ENCODE measurements at regions not wholly inside any gene's neighbourhood (a gene's known extent, or its start where the extent isn't known, plus 50 kb on each side); places are given as distances from the start of the nearest gene placed in this dataset.

DNA sequence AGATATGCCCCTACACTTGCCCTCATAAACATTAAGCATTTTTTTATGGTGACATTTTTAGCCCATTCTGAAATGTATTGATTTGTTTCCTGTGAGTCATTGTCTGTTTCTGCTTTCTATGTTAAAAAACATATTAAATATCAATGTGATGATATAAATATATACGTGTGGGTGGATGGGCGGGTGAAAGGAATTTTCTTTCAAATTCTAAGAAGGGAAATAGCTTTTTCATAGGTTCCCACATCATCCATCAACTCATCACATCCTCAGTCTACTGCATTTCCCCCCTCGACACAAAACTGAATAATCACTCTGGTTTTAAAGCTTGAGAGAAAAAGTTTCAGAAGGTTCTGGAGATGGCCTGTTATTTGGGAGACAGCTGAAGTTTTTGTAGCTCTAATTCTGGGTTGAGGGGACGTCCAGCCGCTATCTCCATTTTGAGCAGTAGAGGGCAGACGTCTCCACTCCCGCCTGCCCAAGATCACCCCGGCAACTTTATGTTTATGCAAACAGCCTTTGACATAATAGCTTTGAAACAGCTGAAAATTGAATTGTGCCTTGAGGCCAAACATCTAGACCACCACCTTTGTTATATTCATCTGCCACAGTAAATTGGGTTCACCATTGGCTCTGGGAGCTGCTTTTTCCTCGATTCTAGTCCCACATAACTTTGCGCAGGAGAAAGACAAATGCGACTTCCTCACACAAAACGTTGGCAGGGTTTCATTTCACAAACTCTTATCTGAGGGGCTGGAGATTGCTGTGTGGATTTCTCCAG is 216.2 kb upstream of the CLINT1 start:
- peak overlapping the region; percentile 66 for H3K27ac ChIP-seq (ENCODE audit: low read length)
- peaks cover 9% of the 10 kb centered on the region for H3K4me1 ChIP-seq (ENCODE audit: control insufficient read depth, low read depth, low read length)
- no peaks in the 10 kb centered on the region for H3K27me3 ChIP-seq (ENCODE audit: control insufficient read depth, insufficient read depth, low read length)
- H3K36me3 ChIP-seq (ENCODE audit: control insufficient read depth, low read depth, low read length): no peaks in the 10 kb centered on the region
- H3K4me3 ChIP-seq (ENCODE audit: low read length): no peak overlapping the region
- H3K9ac ChIP-seq (ENCODE audit: low read length): peak overlapping the region; percentile 46
- no peaks in the 10 kb centered on the region for H3K9me3 ChIP-seq (ENCODE audit: control insufficient read depth, low read depth, low read length)

GRCh38 chr5:158074597-158074991 is 215.6 kb upstream of the CLINT1 start:
- no peak overlapping the region for H3K9ac ChIP-seq (ENCODE audit: low read length)
- H3K9me3 ChIP-seq (ENCODE audit: control insufficient read depth, low read depth, low read length): no peaks in the 10 kb centered on the region

GRCh38 chr5:158070859-158071258 is 211.9 kb upstream of the CLINT1 start:
- Histone ChIP-seq H3K27ac (ENCODE audit: low read length) (no peak overlapping the region), H3K9ac (ENCODE audit: low read length) (no peak overlapping the region), H3K9me3 (ENCODE audit: control insufficient read depth, low read depth, low read length) (no peaks in the 10 kb centered on the region), H3K36me3 (ENCODE audit: control insufficient read depth, low read depth, low read length) (no peaks in the 10 kb centered on the region), H3K4me3 (ENCODE audit: low read length) (no peak overlapping the region), H3K27me3 (ENCODE audit: control insufficient read depth, insufficient read depth, low read length) (no peaks in the 10 kb centered on the region), H3K4me1 (ENCODE audit: control insufficient read depth, low read depth, low read length) (peaks cover 6% of the 10 kb centered on the region)

More at GRCh38 chr5:158074597-158074991, 215.6 kb upstream of the CLINT1 start:
- no peak overlapping the region for H3K4me3 ChIP-seq (ENCODE audit: low read length)
- H3K27ac ChIP-seq (ENCODE audit: low read length): no peak overlapping the region
- H3K27me3 ChIP-seq (ENCODE audit: control insufficient read depth, insufficient read depth, low read length): no peaks in the 10 kb centered on the region
- no peaks in the 10 kb centered on the region for H3K36me3 ChIP-seq (ENCODE audit: control insufficient read depth, low read depth, low read length)
- H3K4me1 ChIP-seq (ENCODE audit: control insufficient read depth, low read depth, low read length): peaks cover 6% of the 10 kb centered on the region

DNA sequence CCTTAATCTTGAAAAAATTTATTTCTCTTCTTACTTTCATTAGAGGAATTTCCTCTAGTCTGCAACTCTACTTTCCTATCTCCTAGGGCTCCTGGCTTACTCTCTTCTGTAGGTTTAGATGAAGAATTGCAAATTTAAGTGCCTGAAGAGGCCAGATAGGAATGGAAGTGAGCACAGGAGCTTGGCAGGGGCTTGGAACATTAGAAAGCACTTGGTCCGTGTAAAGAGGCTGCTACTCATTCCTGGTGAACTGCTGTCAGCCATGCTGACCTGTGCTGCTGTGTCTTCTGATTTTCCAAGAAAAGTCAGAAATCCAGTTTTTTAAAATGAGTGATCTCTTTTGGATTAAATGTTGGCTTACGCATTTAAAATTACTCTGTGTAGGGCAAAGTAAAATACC is 210.9 kb upstream of the CLINT1 start:
- Histone ChIP-seq H3K36me3 (ENCODE audit: control insufficient read depth, low read depth, low read length) (no peaks in the 10 kb centered on the region), H3K27me3 (ENCODE audit: control insufficient read depth, insufficient read depth, low read length) (no peaks in the 10 kb centered on the region), H3K4me3 (ENCODE audit: low read length) (no peak overlapping the region), H3K27ac (ENCODE audit: low read length) (no peak overlapping the region), H3K9ac (ENCODE audit: low read length) (no peak overlapping the region), H3K4me1 (ENCODE audit: control insufficient read depth, low read depth, low read length) (no peaks in the 10 kb centered on the region), H3K9me3 (ENCODE audit: control insufficient read depth, low read depth, low read length) (no peaks in the 10 kb centered on the region)

DNA sequence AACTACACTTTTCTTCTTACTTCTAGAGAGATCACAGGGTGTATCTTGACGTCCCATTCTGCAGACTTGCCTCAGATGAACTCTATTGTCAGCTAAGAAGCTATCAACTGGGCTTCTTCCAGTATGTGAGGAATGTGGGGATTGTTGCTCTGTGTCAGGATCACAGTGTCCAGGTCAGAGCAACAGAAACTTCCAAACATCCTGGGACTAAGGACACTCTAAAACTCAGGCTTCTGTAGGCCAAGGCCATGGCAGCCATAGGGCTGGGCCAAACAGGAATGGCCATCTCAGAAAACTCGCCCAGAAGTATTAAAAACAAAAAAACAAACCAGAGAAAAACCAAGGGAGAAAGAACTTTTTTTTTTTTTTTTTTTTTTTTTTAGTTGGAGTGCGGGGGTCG is 210.0 kb upstream of the CLINT1 start:
- no peak overlapping the region for H3K9ac ChIP-seq (ENCODE audit: low read length)
- H3K4me3 ChIP-seq (ENCODE audit: low read length): no peak overlapping the region
- no peaks in the 10 kb centered on the region for H3K4me1 ChIP-seq (ENCODE audit: control insufficient read depth, low read depth, low read length)
- no peaks in the 10 kb centered on the region for H3K36me3 ChIP-seq (ENCODE audit: control insufficient read depth, low read depth, low read length)
- no peak overlapping the region for H3K27ac ChIP-seq (ENCODE audit: low read length)
- no peaks in the 10 kb centered on the region for H3K27me3 ChIP-seq (ENCODE audit: control insufficient read depth, insufficient read depth, low read length)
- no peaks in the 10 kb centered on the region for H3K9me3 ChIP-seq (ENCODE audit: control insufficient read depth, low read depth, low read length)

- Histone ChIP-seq H3K9me3 (ENCODE audit: control insufficient read depth, low read depth, low read length) (no peaks in the 10 kb centered on the region), H3K9ac (ENCODE audit: low read length) (no peak overlapping the region), H3K27me3 (ENCODE audit: control insufficient read depth, insufficient read depth, low read length) (no peaks in the 10 kb centered on the region), H3K4me1 (ENCODE audit: control insufficient read depth, low read depth, low read length) (no peaks in the 10 kb centered on the region), H3K36me3 (ENCODE audit: control insufficient read depth, low read depth, low read length) (no peaks in the 10 kb centered on the region), H3K4me3 (ENCODE audit: low read length) (no peak overlapping the region), H3K27ac (ENCODE audit: low read length) (no peak overlapping the region)
These were observed 207.1 kb upstream of the CLINT1 start for GRCh38 chr5:158066076-158066475.

DNA sequence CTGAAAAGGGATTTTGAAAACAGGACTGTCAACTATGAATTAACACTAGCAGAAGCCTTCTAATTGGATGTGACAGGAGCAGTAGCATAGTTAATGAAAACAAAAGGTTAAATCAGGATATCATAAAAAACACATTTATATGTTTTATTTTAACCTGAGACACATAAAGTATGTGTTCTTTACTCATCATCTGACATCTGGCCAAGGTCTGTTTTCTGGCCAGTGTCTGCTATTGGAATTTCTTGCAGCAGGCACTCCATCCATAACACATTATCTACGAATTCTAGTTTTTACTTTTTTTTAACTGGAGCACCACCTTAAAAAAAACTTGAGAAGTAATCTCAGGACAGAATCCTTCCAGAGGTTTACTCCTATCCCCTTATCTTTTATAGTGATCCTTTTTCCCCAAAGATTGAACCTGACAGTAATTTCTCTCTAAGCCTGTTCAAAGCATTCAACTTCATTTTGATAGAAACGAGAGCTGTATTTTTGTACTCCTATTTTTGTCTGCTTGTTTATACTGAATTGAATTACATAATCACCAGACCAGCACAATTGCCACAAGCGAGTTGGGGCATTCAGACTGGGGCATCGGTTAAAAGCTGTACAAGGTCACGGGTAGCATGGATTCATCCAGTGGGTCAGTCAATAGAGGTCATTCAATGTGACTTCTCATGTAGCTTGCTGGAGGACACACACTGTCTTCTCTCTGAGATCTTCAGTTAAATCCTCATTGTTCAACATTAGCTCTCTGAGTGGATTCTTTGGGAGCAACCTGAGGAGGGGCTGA is 205.6 kb upstream of the CLINT1 start:
- Histone ChIP-seq H3K27ac (ENCODE audit: low read length) (no peak overlapping the region), H3K9me3 (ENCODE audit: control insufficient read depth, low read depth, low read length) (no peaks in the 10 kb centered on the region), H3K4me1 (ENCODE audit: control insufficient read depth, low read depth, low read length) (no peaks in the 10 kb centered on the region), H3K27me3 (ENCODE audit: control insufficient read depth, insufficient read depth, low read length) (no peaks in the 10 kb centered on the region), H3K4me3 (ENCODE audit: low read length) (no peak overlapping the region), H3K36me3 (ENCODE audit: control insufficient read depth, low read depth, low read length) (no peaks in the 10 kb centered on the region), H3K9ac (ENCODE audit: low read length) (no peak overlapping the region)

DNA sequence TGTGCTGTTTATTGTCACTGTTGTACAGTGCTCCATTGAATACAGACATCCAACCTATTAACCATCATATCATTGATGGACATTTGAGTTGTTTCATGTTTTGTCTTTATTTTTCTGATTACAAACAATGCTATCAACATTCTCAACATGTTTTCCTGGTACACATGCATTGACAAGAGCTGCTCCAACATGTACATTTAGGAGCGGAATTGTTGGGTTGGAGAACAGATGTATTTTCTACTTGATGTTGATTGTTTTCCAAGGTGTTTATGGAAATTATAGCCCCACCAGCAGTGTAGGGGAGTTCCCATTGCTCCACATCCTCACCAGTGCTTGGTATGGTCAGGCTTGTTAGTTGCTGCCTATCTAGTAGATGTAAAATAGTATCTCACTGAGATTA is 204.1 kb upstream of the CLINT1 start:
- Histone ChIP-seq H3K36me3 (ENCODE audit: control insufficient read depth, low read depth, low read length) (no peaks in the 10 kb centered on the region), H3K4me1 (ENCODE audit: control insufficient read depth, low read depth, low read length) (no peaks in the 10 kb centered on the region), H3K9me3 (ENCODE audit: control insufficient read depth, low read depth, low read length) (no peaks in the 10 kb centered on the region), H3K27ac (ENCODE audit: low read length) (no peak overlapping the region), H3K4me3 (ENCODE audit: low read length) (no peak overlapping the region), H3K9ac (ENCODE audit: low read length) (no peak overlapping the region), H3K27me3 (ENCODE audit: control insufficient read depth, insufficient read depth, low read length) (no peaks in the 10 kb centered on the region)

GRCh38 chr5:158061451-158061850 is 202.5 kb upstream of the CLINT1 start:
- H3K36me3 ChIP-seq (ENCODE audit: control insufficient read depth, low read depth, low read length): no peaks in the 10 kb centered on the region
- no peak overlapping the region for H3K4me3 ChIP-seq (ENCODE audit: low read length)
- no peak overlapping the region for H3K9ac ChIP-seq (ENCODE audit: low read length)
- H3K27me3 ChIP-seq (ENCODE audit: control insufficient read depth, insufficient read depth, low read length): no peaks in the 10 kb centered on the region
- no peak overlapping the region for H3K27ac ChIP-seq (ENCODE audit: low read length)
- H3K9me3 ChIP-seq (ENCODE audit: control insufficient read depth, low read depth, low read length): no peaks in the 10 kb centered on the region
- no peaks in the 10 kb centered on the region for H3K4me1 ChIP-seq (ENCODE audit: control insufficient read depth, low read depth, low read length)

DNA sequence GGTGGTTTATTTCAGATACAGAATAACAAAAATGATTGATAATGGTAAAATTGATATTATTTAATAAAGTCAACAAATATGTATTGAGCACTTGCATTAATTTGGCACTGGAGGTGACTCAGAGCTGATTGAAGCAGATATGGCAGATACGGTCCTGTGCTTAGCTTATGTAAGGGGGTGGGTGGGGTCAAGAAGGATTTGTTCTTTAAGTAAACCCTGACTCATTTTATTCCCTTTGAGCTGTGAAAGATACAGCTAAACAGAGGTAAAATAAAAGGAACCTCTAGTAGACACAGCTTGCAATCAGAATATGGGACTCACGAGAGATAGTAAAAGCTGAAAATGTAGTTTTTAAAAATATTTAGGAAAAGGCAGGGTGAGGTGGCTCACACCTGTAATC is 201.3 kb upstream of the CLINT1 start:
- H3K9ac ChIP-seq (ENCODE audit: low read length): no peak overlapping the region
- no peak overlapping the region for H3K27ac ChIP-seq (ENCODE audit: low read length)
- no peak overlapping the region for H3K4me3 ChIP-seq (ENCODE audit: low read length)
- no peaks in the 10 kb centered on the region for H3K27me3 ChIP-seq (ENCODE audit: control insufficient read depth, insufficient read depth, low read length)
- no peaks in the 10 kb centered on the region for H3K9me3 ChIP-seq (ENCODE audit: control insufficient read depth, low read depth, low read length)
- no peaks in the 10 kb centered on the region for H3K36me3 ChIP-seq (ENCODE audit: control insufficient read depth, low read depth, low read length)
- no peaks in the 10 kb centered on the region for H3K4me1 ChIP-seq (ENCODE audit: control insufficient read depth, low read depth, low read length)

DNA sequence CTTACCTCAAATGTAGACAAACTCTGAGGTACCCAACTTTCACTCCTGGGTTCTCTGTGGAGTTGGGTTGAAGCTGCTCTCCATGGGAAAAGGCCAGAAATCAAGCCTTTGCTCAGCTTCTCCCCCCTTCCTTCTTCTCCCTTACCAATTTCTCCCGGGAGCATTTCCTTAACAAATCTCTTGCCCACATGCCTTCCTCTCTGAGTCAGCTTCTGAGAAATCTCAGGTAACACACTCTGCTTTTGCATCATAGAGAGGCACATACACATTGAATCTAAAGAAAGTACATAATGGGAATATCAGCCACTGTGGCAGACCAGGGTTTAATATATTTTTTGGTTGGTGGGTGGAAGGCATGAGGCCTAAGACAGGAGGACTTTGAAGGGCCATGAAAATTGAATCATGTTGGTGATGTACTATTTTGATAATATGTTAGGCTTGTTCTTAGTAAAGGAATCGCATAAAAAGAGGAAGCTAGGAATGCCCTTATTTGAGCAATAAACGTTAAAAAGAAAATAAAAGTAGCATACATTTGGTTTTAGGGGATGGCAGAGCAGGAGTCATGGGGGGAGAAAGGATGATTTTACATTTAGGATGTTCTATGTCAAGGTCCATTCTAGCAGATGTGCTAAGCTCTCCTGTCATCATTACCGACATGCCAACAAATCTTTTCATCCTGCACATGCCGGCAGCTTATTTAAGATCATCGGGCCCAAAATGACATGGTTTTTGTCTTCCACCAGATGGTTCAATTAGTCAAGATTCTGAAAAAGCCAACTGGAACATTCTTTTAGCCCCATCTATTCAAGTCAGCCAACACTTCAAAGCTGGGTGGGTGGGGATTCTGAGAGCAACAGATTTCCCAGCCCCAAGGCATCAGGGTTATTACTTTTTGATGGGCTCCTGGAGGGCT is 199.5 kb upstream of the CLINT1 start:
- Histone ChIP-seq H3K9me3 (ENCODE audit: control insufficient read depth, low read depth, low read length) (no peaks in the 10 kb centered on the region), H3K4me1 (ENCODE audit: control insufficient read depth, low read depth, low read length) (no peaks in the 10 kb centered on the region), H3K9ac (ENCODE audit: low read length) (no peak overlapping the region), H3K36me3 (ENCODE audit: control insufficient read depth, low read depth, low read length) (no peaks in the 10 kb centered on the region), H3K4me3 (ENCODE audit: low read length) (no peak overlapping the region), H3K27me3 (ENCODE audit: control insufficient read depth, insufficient read depth, low read length) (no peaks in the 10 kb centered on the region), H3K27ac (ENCODE audit: low read length) (no peak overlapping the region)

All from iPS-18a (cell line).